Fibroblast of lung (primary cell): ENCODE measurements at regions not wholly inside any gene's neighbourhood (a gene's known extent, or its start where the extent isn't known, plus 50 kb on each side); places are given as distances from the start of the nearest gene placed in this dataset.

Experiments
- EZH2 ChIP-seq: IDR thresholded peaks from 2 replicates; pipeline ENCODE4 v1.5.1; 2012; ENCODE audit warnings: low read length, control low read depth, mild to moderate bottlenecking; ENCODE audit errors: missing control alignments
- TF ChIP-seq, protein P1 (sequence below), 2 donors: IDR thresholded peaks in 1 of 2; conservative IDR thresholded peaks in 1 of 2; 1 replicate in 1 of 2; 2 replicates in 1 of 2; pipeline ENCODE4 v1.5.1; 2011 to 2012; ENCODE audit warnings: low read length in 2 of 2, control low read depth in 1 of 2, inconsistent platforms in 1 of 2, low read depth in 1 of 2, mild to moderate bottlenecking in 1 of 2

DNA sequence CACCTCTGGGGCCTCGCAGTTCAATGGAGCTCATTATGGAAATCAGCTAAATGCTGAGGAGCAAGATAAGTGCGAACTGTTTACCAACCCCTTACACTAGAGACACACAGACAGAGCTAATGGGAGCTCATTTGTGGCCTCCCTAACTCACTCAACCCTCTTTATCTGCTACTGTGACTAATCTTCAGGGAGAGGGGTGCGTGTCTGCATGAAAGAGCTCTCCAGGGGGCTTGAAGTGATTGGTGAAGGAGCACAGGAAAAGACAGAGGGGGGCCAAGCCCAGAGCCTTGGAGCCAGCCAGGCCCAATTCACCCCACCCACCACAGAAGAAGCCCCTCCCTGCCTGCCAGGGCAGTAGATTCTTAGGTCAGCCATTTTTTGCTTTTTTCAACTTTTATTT lies 466.8 kb upstream of the BRINP1 start:
- TF ChIP-seq, protein P1, sequence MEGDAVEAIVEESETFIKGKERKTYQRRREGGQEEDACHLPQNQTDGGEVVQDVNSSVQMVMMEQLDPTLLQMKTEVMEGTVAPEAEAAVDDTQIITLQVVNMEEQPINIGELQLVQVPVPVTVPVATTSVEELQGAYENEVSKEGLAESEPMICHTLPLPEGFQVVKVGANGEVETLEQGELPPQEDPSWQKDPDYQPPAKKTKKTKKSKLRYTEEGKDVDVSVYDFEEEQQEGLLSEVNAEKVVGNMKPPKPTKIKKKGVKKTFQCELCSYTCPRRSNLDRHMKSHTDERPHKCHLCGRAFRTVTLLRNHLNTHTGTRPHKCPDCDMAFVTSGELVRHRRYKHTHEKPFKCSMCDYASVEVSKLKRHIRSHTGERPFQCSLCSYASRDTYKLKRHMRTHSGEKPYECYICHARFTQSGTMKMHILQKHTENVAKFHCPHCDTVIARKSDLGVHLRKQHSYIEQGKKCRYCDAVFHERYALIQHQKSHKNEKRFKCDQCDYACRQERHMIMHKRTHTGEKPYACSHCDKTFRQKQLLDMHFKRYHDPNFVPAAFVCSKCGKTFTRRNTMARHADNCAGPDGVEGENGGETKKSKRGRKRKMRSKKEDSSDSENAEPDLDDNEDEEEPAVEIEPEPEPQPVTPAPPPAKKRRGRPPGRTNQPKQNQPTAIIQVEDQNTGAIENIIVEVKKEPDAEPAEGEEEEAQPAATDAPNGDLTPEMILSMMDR (conservative IDR thresholded peaks at IDR 0.05 in 1 of 2, IDR thresholded peaks at IDR 0.05 in 1 of 2; ENCODE audit: low read depth in 1 of 2, low read length in 2 of 2) = no peak
- TF ChIP-seq EZH2 = no peak
